ENCODE measurements at regions not wholly inside any gene's neighbourhood (a gene's known extent, or its start where the extent isn't known, plus 50 kb on each side); places are given as distances from the start of the nearest gene placed in this dataset.
"Not testable (repeated sequence)": the region's sequence is repeated elsewhere in the genome, so short reads cannot be mapped to it uniquely, and the experiment has no call there.

GRCh38 chr21:17197996-17198395 lies 314.8 kb upstream of the CXADR start:
- no peak for DNase-seq
- no peak for TF ChIP-seq CTCF (IDR thresholded peaks at IDR 0.05; ENCODE audit: low read depth, low read length)

GRCh38 chr21:17200250-17200649 lies 312.6 kb upstream of the CXADR start:
- no peaks in the 10 kb centered on the region for H3K36me3 ChIP-seq
- H3K27me3 ChIP-seq: no peaks in the 10 kb centered on the region
- TF ChIP-seq CTCF (IDR thresholded peaks at IDR 0.05; ENCODE audit: low read depth, low read length): no peak
- DNase-seq: no peak
- no peaks in the 10 kb centered on the region for H3K9me3 ChIP-seq
- no peaks in the 10 kb centered on the region for H3K4me1 ChIP-seq
- H3K4me3 ChIP-seq (ENCODE audit: low read depth, low read length): no peak overlapping the region

More at GRCh38 chr21:17197996-17198395, 314.8 kb upstream of the CXADR start:
- H3K4me3 ChIP-seq (ENCODE audit: low read depth, low read length): no peak overlapping the region
- no peaks in the 10 kb centered on the region for H3K27me3 ChIP-seq
- H3K9me3 ChIP-seq: no peaks in the 10 kb centered on the region
- H3K36me3 ChIP-seq: no peaks in the 10 kb centered on the region
- no peaks in the 10 kb centered on the region for H3K4me1 ChIP-seq

GRCh38 chr21:17201741-17202260 lies 311.0 kb upstream of the CXADR start:
- H3K9me3 ChIP-seq: no peaks in the 10 kb centered on the region
- no peaks in the 10 kb centered on the region for H3K4me1 ChIP-seq
- DNase-seq: no peak
- H3K27me3 ChIP-seq: no peaks in the 10 kb centered on the region
- H3K4me3 ChIP-seq (ENCODE audit: low read depth, low read length): no peak overlapping the region
- no peaks in the 10 kb centered on the region for H3K36me3 ChIP-seq
- TF ChIP-seq CTCF (IDR thresholded peaks at IDR 0.05; ENCODE audit: low read depth, low read length): no peak

GRCh38 chr21:17214801-17215200 lies 298.0 kb upstream of the CXADR start:
- H3K9me3 ChIP-seq: no peaks in the 10 kb centered on the region
- no peak overlapping the region for H3K4me3 ChIP-seq (ENCODE audit: low read depth, low read length)
- no peaks in the 10 kb centered on the region for H3K27me3 ChIP-seq
- DNase-seq: no peak
- H3K4me1 ChIP-seq: no peaks in the 10 kb centered on the region
- no peak for TF ChIP-seq CTCF (IDR thresholded peaks at IDR 0.05; ENCODE audit: low read depth, low read length)
- H3K36me3 ChIP-seq: no peaks in the 10 kb centered on the region

- H3K4me1 ChIP-seq; H3K36me3 ChIP-seq; H3K27me3 ChIP-seq; H3K4me3 ChIP-seq (ENCODE audit: low read depth, low read length); DNase-seq; H3K9me3 ChIP-seq: not testable (repeated sequence)
These were observed 293.8 kb upstream of the CXADR start for GRCh38 chr21:17219050-17219449.

GRCh38 chr21:17231124-17231523 lies 281.7 kb upstream of the CXADR start:
- H3K36me3 ChIP-seq: no peaks in the 10 kb centered on the region
- H3K9me3 ChIP-seq: no peaks in the 10 kb centered on the region
- no peaks in the 10 kb centered on the region for H3K4me1 ChIP-seq
- H3K4me3 ChIP-seq (ENCODE audit: low read depth, low read length): no peak overlapping the region
- DNase-seq: no peak
- no peaks in the 10 kb centered on the region for H3K27me3 ChIP-seq
- TF ChIP-seq CTCF (IDR thresholded peaks at IDR 0.05; ENCODE audit: low read depth, low read length): peak; percentile 34; the same call in 1 of the 2 replicates

- Histone ChIP-seq H3K9me3 (no peaks in the 10 kb centered on the region), H3K27me3 (no peaks in the 10 kb centered on the region), H3K4me3 (ENCODE audit: low read depth, low read length) (no peak overlapping the region), H3K36me3 (no peaks in the 10 kb centered on the region), H3K4me1 (no peaks in the 10 kb centered on the region)
- no peak for DNase-seq
- TF ChIP-seq CTCF (IDR thresholded peaks at IDR 0.05; ENCODE audit: low read depth, low read length): no peak
These were observed 281.1 kb upstream of the CXADR start for GRCh38 chr21:17231771-17232170.
